ENCODE measurements at regions not wholly inside any gene's neighbourhood (a gene's known extent, or its start where the extent isn't known, plus 50 kb on each side); places are given as distances from the start of the nearest gene placed in this dataset.

DNA sequence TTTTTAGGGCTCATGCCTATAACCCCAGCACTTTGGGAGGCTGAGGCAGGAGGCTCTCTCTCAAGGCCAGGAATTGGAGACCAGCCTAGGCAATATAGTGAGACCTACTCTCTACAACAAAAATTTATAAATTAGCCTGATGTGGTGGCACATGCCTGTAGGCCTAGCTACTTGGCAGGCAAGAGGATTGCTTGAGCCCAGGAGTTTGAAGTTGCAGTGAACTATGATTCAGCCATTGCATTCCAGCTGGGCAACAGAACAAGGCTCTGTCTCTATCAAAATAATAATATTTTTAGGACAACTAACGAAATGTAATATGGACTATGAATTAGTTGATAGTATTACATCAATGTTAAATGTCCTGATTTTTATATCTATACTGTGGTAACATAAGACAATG, 68.8 kb upstream of the ARID1A start:
- no peak for DNase-seq (ENCODE audit: low read depth, low spot score)

DNA sequence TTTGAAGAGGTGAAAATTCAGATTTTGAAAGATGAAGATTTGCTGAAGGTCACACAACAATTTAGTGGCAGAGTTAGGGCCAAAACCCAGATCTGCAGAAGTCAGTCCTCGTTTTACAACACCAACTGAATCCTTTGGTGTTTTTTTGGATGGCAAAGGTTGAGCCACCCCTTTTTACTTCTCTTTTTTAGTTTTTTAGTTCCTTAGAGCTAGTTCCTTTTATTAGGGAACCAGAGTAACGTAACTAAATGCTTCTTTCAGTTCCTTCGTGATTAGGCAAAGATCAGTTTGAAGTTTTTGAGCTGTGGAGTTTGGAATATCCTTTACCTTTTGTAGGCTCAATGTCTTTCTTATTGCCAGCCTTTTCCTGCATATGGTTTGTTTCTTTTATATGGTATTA, 67.9 kb upstream of the ARID1A start:
- no peak for DNase-seq (ENCODE audit: low read depth, low spot score)

DNA sequence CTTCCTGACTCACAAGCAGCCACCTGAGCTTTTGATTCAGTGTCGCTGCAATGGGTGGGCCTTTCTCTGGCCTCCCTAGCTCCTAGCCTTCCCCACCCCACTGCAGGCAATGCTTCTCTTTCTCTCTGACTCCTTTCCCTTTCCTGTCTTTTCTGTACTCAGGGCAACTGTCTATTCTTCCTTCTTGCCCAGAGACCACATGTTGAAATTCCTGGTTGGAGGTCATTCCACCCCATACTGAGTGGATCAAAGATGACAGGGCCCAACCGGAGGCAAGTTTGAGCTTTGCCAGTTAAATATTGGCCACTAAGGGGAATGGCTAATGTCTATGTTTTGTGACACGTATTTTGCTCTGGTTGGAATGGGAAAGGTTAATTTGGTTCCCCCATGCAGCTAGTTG, 65.2 kb upstream of the ARID1A start:
- no peak for DNase-seq (ENCODE audit: low read depth, low spot score)

DNA sequence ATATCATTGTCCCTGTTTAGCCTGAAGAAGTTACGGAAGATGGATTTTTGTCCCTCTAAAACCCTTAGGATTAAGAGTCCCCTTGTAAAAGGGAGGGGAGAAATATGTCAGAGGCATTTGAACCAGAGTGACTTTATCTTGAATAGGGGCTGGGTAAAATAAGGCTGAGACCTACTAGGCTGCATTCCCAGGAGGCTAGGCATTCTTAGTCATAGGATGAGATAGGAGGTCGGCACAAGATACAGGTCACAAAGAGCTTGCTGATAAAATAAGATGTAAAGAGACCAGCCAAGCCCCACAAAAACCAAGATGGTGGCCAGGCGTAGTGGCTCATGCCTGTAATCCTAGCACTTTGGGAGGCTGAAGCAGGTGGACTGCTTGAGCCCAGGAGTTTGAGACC, 60.0 kb upstream of the ARID1A start:
- peak; percentile 57 for DNase-seq (ENCODE audit: low read depth, low spot score)

DNA sequence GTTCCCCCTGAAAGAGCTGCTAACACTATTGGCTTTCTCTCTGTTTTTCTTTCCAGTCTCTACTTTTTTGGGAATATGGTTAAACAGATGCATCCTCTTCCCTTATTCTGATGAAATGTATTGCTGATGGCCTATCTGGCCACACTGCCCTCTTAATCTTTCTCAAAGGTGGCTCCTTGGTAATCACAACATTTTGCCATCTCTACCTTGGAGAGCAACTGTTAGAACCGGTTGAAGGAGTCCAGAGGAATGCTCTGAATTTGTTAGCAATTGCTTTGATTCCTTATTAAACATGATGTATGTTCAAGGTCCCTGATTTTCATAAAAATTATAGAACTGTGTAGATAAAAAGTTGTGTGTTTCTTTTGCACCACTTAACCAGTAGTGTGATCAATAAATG, 50.1 kb upstream of the ARID1A start:
- DNase-seq (ENCODE audit: low read depth, low spot score): no peak

Data from ELF-1 (cell line).